ENCODE measurements at regions not wholly inside any gene's neighbourhood (a gene's known extent, or its start where the extent isn't known, plus 50 kb on each side); places are given as distances from the start of the nearest gene placed in this dataset.

- no peak for TF ChIP-seq CTCF (optimal IDR thresholded peaks at IDR 0.05 in 1 of 3, IDR thresholded peaks at IDR 0.05 in 1 of 3, conservative IDR thresholded peaks at IDR 0.05 in 1 of 3; ENCODE audit: extremely low read depth in 1 of 3, insufficient read depth in 2 of 3, low read length in 3 of 3)
- TF ChIP-seq EZH2 (IDR thresholded peaks at IDR 0.05; ENCODE audit: low read length), result no peak
These were observed 131.4 kb downstream of the CYLC2 start for GRCh38 chr9:103126494-103126893.

Measured in keratinocyte (primary cell).